ENCODE measurements at regions not wholly inside any gene's neighbourhood (a gene's known extent, or its start where the extent isn't known, plus 50 kb on each side); places are given as distances from the start of the nearest gene placed in this dataset.

DNA sequence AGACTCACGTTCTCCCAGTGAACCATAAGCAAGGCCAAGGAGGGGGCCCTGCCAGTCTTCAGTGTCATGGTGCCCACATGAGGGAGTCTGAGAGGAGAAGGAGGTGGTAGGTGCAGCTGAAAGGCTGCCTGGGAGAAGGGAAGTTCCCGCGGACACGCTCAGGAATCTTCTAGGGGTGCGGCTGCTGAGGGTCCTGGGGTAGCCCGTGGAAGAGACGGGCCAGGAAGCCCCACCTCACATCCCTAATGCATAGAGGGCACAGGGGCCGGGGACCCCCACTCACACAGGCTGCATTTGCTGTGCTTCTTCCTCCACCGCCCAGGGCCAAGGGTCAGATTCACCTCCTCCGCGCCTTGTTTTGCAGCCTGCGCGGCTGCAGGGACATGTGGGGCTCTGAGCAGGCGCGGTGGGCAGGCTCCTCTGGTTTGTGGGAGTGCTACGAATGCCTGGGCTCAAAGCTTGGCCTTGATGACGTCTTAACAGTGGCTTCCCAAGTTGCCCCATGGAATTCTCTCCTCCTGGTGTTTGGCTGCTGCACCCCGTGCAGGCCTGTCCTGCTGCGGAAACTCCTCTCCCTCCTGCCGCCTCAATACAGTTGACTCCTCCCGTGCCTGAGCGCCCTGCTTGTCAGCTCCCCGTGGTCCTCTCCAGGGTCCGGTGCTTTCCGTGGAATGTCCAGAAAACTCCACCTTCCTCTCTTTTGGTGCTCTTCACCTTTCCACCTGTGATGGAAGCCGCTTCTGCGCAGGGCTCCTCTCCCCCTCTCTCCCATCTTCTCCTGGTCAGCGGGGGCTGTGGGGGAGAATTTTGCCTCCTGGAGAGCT lies 95.7 kb downstream of the VAPA start:
- no peak overlapping the region for H3K4me3 ChIP-seq (ENCODE audit: low read depth, low read length)
- TF ChIP-seq, protein P1, sequence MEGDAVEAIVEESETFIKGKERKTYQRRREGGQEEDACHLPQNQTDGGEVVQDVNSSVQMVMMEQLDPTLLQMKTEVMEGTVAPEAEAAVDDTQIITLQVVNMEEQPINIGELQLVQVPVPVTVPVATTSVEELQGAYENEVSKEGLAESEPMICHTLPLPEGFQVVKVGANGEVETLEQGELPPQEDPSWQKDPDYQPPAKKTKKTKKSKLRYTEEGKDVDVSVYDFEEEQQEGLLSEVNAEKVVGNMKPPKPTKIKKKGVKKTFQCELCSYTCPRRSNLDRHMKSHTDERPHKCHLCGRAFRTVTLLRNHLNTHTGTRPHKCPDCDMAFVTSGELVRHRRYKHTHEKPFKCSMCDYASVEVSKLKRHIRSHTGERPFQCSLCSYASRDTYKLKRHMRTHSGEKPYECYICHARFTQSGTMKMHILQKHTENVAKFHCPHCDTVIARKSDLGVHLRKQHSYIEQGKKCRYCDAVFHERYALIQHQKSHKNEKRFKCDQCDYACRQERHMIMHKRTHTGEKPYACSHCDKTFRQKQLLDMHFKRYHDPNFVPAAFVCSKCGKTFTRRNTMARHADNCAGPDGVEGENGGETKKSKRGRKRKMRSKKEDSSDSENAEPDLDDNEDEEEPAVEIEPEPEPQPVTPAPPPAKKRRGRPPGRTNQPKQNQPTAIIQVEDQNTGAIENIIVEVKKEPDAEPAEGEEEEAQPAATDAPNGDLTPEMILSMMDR (IDR thresholded peaks at IDR 0.05; ENCODE audit: borderline replicate concordance, insufficient read depth, low read depth, low read length), result no peak

DNA sequence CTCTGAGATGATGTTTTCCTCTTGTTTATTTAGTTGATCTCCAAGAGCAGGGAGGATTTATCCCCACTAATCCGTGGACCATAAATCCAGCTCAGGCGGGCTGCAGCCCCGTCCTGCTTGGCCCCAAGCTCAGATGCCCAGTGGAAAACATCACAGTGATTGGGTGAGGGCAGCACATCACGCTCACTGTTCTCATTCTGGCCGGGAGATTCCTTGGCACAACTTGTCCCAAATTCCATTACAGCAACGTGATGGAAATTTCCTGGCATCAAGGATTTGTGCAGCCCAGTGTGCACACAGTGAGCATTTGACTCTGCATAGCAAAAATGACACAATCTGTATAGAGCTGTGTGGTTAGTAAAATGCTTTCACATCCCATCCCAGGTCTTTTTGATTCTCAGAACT lies 96.8 kb downstream of the VAPA start:
- TF ChIP-seq, protein P1 (IDR thresholded peaks at IDR 0.05; ENCODE audit: borderline replicate concordance, insufficient read depth, low read depth, low read length), result no peak
- H3K4me3 ChIP-seq (ENCODE audit: low read depth, low read length), result no peak overlapping the region

DNA sequence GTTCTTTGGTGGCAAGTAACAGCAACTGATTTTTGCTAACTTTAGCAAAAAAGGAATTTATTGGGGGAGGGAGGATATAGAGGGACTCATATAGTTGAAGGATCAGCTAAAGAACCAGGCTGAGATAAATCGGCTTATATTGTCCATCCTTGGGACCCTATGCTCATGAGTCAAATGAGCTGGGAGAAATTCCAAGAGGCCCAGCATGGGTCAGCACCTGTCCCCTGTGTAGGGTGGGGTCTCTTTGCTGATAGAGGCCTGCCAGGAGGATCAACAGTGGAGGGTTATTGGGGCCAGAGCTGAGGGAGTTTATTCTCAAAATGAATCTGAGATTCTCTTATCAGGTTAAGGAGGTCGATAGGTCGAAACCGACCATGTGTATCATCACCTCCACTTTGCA lies 97.2 kb downstream of the VAPA start:
- no peak overlapping the region for H3K4me3 ChIP-seq (ENCODE audit: low read depth, low read length)
- TF ChIP-seq, protein P1 (IDR thresholded peaks at IDR 0.05; ENCODE audit: borderline replicate concordance, insufficient read depth, low read depth, low read length), result no peak

DNA sequence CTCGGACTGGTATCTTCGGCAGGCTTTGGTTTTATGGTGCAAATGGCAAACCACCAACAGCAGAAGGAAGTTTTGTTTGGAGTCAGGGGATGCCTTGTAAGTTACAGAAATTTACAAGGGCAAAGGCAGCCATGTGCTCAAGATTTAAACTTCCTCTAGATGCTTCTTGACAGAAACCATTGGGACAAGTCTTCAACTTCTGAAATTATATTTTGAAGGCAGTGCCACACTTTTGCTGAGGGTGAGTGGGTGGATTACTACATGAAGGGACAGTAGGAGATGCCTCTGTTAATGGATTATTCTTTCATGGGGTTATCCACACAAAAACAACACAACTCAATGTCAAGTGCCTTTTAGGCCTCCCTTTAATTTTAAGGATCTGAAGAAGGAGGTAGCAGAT lies 97.9 kb downstream of the VAPA start:
- TF ChIP-seq, protein P1 (IDR thresholded peaks at IDR 0.05; ENCODE audit: borderline replicate concordance, insufficient read depth, low read depth, low read length), result no peak
- H3K4me3 ChIP-seq (ENCODE audit: low read depth, low read length), result no peak overlapping the region

DNA sequence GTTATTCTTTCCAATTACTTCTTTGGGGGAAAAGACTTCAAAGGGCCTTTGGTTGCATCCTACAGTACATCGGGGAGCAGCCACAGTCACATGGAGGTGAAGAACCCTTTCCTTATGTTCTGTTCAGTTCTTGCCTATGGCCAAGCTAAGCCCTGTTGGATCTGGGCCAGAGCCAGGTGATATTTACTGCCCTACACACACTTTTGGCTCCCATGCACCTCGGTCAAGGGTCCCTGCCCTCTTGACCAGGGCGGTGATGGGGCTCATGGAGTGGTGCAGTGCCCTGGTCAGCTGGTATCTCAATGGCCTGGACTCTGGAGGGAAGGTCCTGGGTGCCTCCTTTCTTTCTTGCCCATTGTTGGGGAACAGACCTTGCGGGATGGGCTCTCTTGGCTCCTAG lies 98.7 kb downstream of the VAPA start:
- TF ChIP-seq, protein P1 (IDR thresholded peaks at IDR 0.05; ENCODE audit: borderline replicate concordance, insufficient read depth, low read depth, low read length), result no peak
- H3K4me3 ChIP-seq (ENCODE audit: low read depth, low read length), result no peak overlapping the region

DNA sequence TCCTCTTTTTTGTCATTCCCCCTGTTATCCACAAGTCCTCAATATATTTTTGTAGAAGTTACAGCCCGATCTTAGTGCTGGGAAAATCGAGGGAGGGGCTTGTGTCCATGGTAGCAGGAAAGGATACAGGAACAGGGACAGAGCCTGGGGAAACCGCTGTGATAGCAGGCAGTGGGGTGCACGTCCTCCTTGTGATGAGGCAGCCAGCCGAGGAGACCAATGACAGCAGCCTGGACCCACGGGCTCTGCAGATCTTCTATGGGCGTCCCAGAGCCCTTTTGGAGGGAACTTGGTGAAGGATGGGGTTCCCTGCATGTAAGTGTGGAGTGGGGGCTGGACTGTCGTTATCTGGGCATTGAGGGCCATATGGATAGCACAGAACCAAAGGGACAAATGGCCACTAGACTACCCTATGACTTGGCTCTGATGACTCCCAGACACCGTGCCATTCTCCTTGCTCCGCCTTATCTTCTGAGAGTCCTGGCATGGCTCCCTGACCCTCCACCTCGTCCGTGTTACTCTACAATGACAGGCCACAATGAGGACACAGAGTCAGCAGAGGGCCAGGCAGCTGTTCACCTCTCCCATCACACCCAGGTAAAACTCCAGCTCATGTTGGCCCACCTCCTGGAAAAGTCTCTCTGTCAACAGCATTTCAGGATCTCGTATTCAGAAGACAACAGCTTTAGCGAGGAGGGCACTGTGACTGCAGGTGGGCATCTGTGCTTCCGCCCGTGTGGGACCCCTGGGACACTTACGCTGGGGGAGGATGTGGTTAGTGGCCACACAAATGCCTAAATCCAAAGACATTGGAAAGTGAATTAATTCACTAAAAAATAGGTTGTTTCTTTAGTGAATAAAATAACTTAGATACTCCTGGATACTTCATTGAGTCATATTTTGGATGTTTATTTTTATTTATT lies 100.1 kb downstream of the VAPA start:
- TF ChIP-seq, protein P1 (IDR thresholded peaks at IDR 0.05; ENCODE audit: borderline replicate concordance, insufficient read depth, low read depth, low read length), result no peak
- no peak overlapping the region for H3K4me3 ChIP-seq (ENCODE audit: low read depth, low read length)
